ENCODE measurements at regions not wholly inside any gene's neighbourhood (a gene's known extent, or its start where the extent isn't known, plus 50 kb on each side); places are given as distances from the start of the nearest gene placed in this dataset.

DNA sequence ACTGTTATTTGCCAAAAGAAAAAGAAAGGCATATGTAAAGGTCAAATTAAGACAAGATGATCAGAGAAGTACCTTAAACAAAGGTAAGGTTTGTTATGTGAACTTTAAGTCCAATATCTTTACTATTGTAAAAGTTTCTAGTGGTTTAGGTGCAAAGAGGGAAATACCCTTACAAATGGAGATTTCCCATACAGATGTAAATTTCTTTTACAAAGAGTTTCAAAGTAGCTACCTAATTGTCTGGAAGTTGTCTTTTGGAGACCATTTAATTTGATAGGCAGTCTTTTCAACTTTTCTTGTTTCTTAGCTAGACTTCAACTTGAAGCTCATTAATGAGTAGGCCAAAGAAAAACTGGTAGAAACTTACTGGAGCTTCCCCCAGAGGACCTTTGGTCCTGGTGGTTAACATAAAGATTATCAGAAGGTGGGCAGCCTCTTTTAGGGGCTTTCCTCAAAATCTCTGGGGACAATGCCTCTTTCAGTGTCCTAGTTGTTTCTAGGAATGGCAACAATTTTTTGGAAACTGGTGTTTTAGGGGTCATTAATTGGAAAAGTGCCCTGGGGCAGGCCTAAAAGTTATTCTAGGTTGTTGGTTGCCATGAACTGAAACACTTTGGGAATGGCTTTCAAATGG is 297.3 kb downstream of the GUCY2F start:
- Histone ChIP-seq H4K5ac (ENCODE audit: insufficient read length, low read depth, low read length) (no peak overlapping the region), H3K23ac (ENCODE audit: insufficient read length, low read depth, low read length) (no peak overlapping the region), H3K14ac (ENCODE audit: insufficient read depth, low read length) (no peak overlapping the region), H3K18ac (ENCODE audit: insufficient read length, low read depth, low read length) (no peak overlapping the region), H2AFZ (ENCODE audit: low read length) (no peak overlapping the region), H2BK20ac (ENCODE audit: low read depth, low read length, poor library complexity, severe bottlenecking) (no peak overlapping the region), H3K27me3 (ENCODE audit: insufficient read depth, low read length) (no peaks in the 10 kb centered on the region), H3K4me1 (ENCODE audit: insufficient read depth, low read length) (peaks cover 6% of the 10 kb centered on the region; the same call in 1 of the 2 replicates), H4K20me1 (ENCODE audit: control insufficient read depth, insufficient read depth, insufficient read length) (no peaks in the 10 kb centered on the region), H3K4ac (ENCODE audit: low read depth, low read length) (no peak overlapping the region), H3K79me1 (ENCODE audit: insufficient read depth, low read depth, low read length, poor library complexity, severe bottlenecking) (no peaks in the 10 kb centered on the region), H3K9me3 (ENCODE audit: control insufficient read depth, low read depth, low read length) (no peaks in the 10 kb centered on the region), H2BK120ac (ENCODE audit: low read depth, low read length, poor library complexity, severe bottlenecking) (no peak overlapping the region), H2BK12ac (ENCODE audit: insufficient read length, low read depth, low read length) (peak overlapping the region; percentile 57), H3K56ac (ENCODE audit: insufficient read length, low read depth, low read length) (no peak overlapping the region), H3K79me2 (ENCODE audit: insufficient read depth, low read length) (no peaks in the 10 kb centered on the region), H3T11ph (ENCODE audit: low read length) (no peak overlapping the region), H3K9ac (ENCODE audit: extremely low read depth, insufficient read length, low read length) (no peak overlapping the region), H4K8ac (replicated peaks; ENCODE audit: insufficient read length, low read depth, low read length) (no peak overlapping the region), H3K4me2 (ENCODE audit: insufficient read depth, insufficient read length, low read length) (no peak overlapping the region), H3K27ac (ENCODE audit: insufficient read length, low read depth, low read length) (peak overlapping the region; percentile 93), H2BK15ac (ENCODE audit: low read depth, low read length) (no peak overlapping the region), H2AK5ac (ENCODE audit: insufficient read length, low read length) (no peak overlapping the region), H3K23me2 (ENCODE audit: insufficient read length, low read depth, low read length, poor library complexity, severe bottlenecking) (no peaks in the 10 kb centered on the region), H4K91ac (ENCODE audit: insufficient read length, low read depth, low read length) (no peak overlapping the region), H2BK5ac (ENCODE audit: insufficient read length, low read length) (no peak overlapping the region)
- Mint-ChIP-seq H3K36me3 (ENCODE audit: insufficient read depth in 1 of 3, low read depth in 3 of 3) (peaks cover 8 to 16% (median 13%) of the 10 kb centered on the region in 3 experiments), H3K4me1 (peaks cover 60 to 77% of the 10 kb centered on the region in 2 experiments), H3K9me3 (peaks cover 5 to 12% of the 10 kb centered on the region in 2 experiments; a peak in 4 of 5 replicates), H3K4me3 (peak overlapping the region; percentile 6 to 9; a peak in 2 of 5 replicates), H3K27ac (peak overlapping the region; percentile 53 to 99 (median 95)), H3K27me3 (ENCODE audit: low read depth) (no peaks in the 10 kb centered on the region; the same call in 1 of the 2 replicates)
- TF ChIP-seq, protein P1, sequence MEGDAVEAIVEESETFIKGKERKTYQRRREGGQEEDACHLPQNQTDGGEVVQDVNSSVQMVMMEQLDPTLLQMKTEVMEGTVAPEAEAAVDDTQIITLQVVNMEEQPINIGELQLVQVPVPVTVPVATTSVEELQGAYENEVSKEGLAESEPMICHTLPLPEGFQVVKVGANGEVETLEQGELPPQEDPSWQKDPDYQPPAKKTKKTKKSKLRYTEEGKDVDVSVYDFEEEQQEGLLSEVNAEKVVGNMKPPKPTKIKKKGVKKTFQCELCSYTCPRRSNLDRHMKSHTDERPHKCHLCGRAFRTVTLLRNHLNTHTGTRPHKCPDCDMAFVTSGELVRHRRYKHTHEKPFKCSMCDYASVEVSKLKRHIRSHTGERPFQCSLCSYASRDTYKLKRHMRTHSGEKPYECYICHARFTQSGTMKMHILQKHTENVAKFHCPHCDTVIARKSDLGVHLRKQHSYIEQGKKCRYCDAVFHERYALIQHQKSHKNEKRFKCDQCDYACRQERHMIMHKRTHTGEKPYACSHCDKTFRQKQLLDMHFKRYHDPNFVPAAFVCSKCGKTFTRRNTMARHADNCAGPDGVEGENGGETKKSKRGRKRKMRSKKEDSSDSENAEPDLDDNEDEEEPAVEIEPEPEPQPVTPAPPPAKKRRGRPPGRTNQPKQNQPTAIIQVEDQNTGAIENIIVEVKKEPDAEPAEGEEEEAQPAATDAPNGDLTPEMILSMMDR (conservative IDR thresholded peaks at IDR 0.05), result no peak
- DNase-seq, result no peak
